ENCODE measurements at regions not wholly inside any gene's neighbourhood (a gene's known extent, or its start where the extent isn't known, plus 50 kb on each side); places are given as distances from the start of the nearest gene placed in this dataset.

- ATAC-seq (peak; percentile 39 to 41), DNase-seq (no peak)
- intact Hi-C loops (cut with DNase I; ENCODE audit: low total_unique reads) = no loop called here
- Histone ChIP-seq H3K9me3 (no peaks in the 10 kb centered on the region), H3K4me1 (no peaks in the 10 kb centered on the region), H3K27ac (no peak overlapping the region), H3K36me3 (no peaks in the 10 kb centered on the region), H3K4me3 (no peak overlapping the region), H3K27me3 (peaks cover 3 to 16% (median 15%) of the 10 kb centered on the region in 3 donors)
- in situ Hi-C loops (cut with MboI; ENCODE audit: low sequenced_read_pairs in 4 of 4) = no loop called here
- TF ChIP-seq POLR2A (IDR thresholded peaks at IDR 0.05) = no peak
- TF ChIP-seq, protein P1, sequence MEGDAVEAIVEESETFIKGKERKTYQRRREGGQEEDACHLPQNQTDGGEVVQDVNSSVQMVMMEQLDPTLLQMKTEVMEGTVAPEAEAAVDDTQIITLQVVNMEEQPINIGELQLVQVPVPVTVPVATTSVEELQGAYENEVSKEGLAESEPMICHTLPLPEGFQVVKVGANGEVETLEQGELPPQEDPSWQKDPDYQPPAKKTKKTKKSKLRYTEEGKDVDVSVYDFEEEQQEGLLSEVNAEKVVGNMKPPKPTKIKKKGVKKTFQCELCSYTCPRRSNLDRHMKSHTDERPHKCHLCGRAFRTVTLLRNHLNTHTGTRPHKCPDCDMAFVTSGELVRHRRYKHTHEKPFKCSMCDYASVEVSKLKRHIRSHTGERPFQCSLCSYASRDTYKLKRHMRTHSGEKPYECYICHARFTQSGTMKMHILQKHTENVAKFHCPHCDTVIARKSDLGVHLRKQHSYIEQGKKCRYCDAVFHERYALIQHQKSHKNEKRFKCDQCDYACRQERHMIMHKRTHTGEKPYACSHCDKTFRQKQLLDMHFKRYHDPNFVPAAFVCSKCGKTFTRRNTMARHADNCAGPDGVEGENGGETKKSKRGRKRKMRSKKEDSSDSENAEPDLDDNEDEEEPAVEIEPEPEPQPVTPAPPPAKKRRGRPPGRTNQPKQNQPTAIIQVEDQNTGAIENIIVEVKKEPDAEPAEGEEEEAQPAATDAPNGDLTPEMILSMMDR (IDR thresholded peaks at IDR 0.05 in 4 of 5, conservative IDR thresholded peaks at IDR 0.05 in 1 of 5) = no peak
These were observed 108.9 kb downstream of the CRYAA start for GRCh38 chr21:43277481-43278351.

DNA sequence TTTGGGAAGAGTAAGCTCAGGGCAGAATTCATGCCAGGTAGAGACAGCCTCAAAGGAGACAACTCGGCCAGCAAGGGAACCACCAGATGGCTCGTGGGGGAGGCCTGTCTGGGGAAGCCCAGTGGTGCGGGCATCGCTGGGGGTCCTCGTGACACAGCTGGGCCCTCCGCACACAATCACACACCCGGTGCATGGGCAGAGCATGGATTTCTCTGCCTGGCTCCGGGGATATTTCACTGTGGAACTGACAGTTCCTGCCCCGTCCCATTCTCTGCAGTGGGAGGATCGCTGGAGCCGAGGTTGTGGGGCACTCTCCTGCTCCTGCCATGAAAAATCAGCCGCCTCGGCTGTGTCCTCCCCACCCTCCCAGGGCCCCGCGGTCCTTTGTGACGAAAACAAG is 108.0 kb downstream of the CRYAA start:
- Histone ChIP-seq H3K4me3 (no peak overlapping the region), H3K4me1 (no peaks in the 10 kb centered on the region), H3K9me3 (no peaks in the 10 kb centered on the region), H3K36me3 (no peaks in the 10 kb centered on the region), H3K27ac (no peak overlapping the region), H3K27me3 (peaks cover 6 to 16% (median 15%) of the 10 kb centered on the region in 3 donors)
- ATAC-seq (no peak), DNase-seq (no peak)
- TF ChIP-seq POLR2A (IDR thresholded peaks at IDR 0.05) = no peak
- TF ChIP-seq, protein P1 (IDR thresholded peaks at IDR 0.05 in 4 of 5, conservative IDR thresholded peaks at IDR 0.05 in 1 of 5) = no peak
- intact Hi-C loops (cut with DNase I; ENCODE audit: low total_unique reads) (no loop called here), in situ Hi-C loops (cut with MboI; ENCODE audit: low sequenced_read_pairs in 4 of 4) (no loop called here)

GRCh38 chr21:43275421-43276211 is 106.8 kb downstream of the CRYAA start:
- Histone ChIP-seq H3K4me3 (no peak overlapping the region), H3K4me1 (no peaks in the 10 kb centered on the region), H3K36me3 (no peaks in the 10 kb centered on the region), H3K9me3 (no peaks in the 10 kb centered on the region), H3K27ac (no peak overlapping the region), H3K27me3 (peaks cover 10 to 27% (median 15%) of the 10 kb centered on the region in 3 donors)
- ATAC-seq = no peak
- in situ Hi-C loops (cut with MboI; ENCODE audit: low sequenced_read_pairs in 4 of 4) (no loop called here), intact Hi-C loops (cut with DNase I; ENCODE audit: low total_unique reads) (no loop called here)
- no peak for DNase-seq
- TF ChIP-seq, protein P1 (IDR thresholded peaks at IDR 0.05 in 4 of 5, conservative IDR thresholded peaks at IDR 0.05 in 1 of 5) = no peak
- TF ChIP-seq POLR2A (IDR thresholded peaks at IDR 0.05) = no peak

GRCh38 chr21:43274946-43275310 is 106.1 kb downstream of the CRYAA start:
- H3K4me1 ChIP-seq = no peaks in the 10 kb centered on the region
- no peak for DNase-seq

More at GRCh38 chr21:43274946-43275310, 106.1 kb downstream of the CRYAA start:
- Histone ChIP-seq H3K27me3 (peaks cover 10 to 34% (median 18%) of the 10 kb centered on the region in 3 donors), H3K36me3 (no peaks in the 10 kb centered on the region), H3K9me3 (no peaks in the 10 kb centered on the region), H3K27ac (no peak overlapping the region), H3K4me3 (no peak overlapping the region)
- ATAC-seq = no peak
- intact Hi-C loops (cut with DNase I; ENCODE audit: low total_unique reads) (no loop called here), in situ Hi-C loops (cut with MboI; ENCODE audit: low sequenced_read_pairs in 4 of 4) (no loop called here)
- no peak for TF ChIP-seq POLR2A (IDR thresholded peaks at IDR 0.05)
- TF ChIP-seq, protein P1 (IDR thresholded peaks at IDR 0.05 in 4 of 5, conservative IDR thresholded peaks at IDR 0.05 in 1 of 5) = no peak

Measured in gastrocnemius medialis (tissue), 4 donors.